ENCODE measurements at regions not wholly inside any gene's neighbourhood (a gene's known extent, or its start where the extent isn't known, plus 50 kb on each side); places are given as distances from the start of the nearest gene placed in this dataset.

GRCh38 chr11:92735039-92735438 lies 234.4 kb upstream of the MTNR1B start:
- Histone ChIP-seq H3K27me3 (replicated peaks in 2 of 5; ENCODE audit: control insufficient read depth in 4 of 5, insufficient read depth in 5 of 5, low read length in 4 of 5) (no peaks in the 10 kb centered on the region), H3K4me3 (ENCODE audit: control insufficient read depth in 1 of 7, extremely low read depth in 1 of 7, insufficient read depth in 4 of 7, low read depth in 2 of 7, low read length in 6 of 7) (no peak overlapping the region), H3K4me1 (ENCODE audit: control extremely low read depth in 1 of 4, control insufficient read depth in 4 of 4, insufficient read depth in 4 of 4, low read length in 3 of 4) (no peaks in the 10 kb centered on the region), H3K36me3 (ENCODE audit: control insufficient read depth in 4 of 4, insufficient read depth in 4 of 4, low read length in 3 of 4) (no peaks in the 10 kb centered on the region), H3K9me3 (ENCODE audit: control extremely low read depth in 1 of 5, control insufficient read depth in 4 of 5, insufficient read depth in 2 of 5, low read depth in 1 of 5, low read length in 4 of 5) (no peaks in the 10 kb centered on the region), H3K27ac (ENCODE audit: insufficient read depth in 1 of 2, low read depth in 1 of 2, low read length in 2 of 2, poor library complexity in 1 of 2, severe bottlenecking in 2 of 2) (no peak overlapping the region)
- WGBS (ENCODE audit: insufficient coverage): 70% methylated on average over 1 of the region's 1 CpG
- ChIA-PET CTCF (interaction anchor here (0.6 to 2.3 kb wide), 7 partner anchors 10 to 151 kb away, joined by 3 to 30 read pairs (median 5); no protein-coding TSS in a partner anchor), POLR2A (no interaction called here)
- DNase-seq: peak; percentile 28 to 39 (median 39)

GRCh38 chr11:92738276-92738675 lies 231.2 kb upstream of the MTNR1B start:
- CTCF ChIA-PET: interaction anchor here (1.0 to 2.2 kb wide), 5 partner anchors 12 to 148 kb away, joined by 3 to 8 read pairs (median 3); no protein-coding TSS in a partner anchor

GRCh38 chr11:92739041-92739440 lies 230.4 kb upstream of the MTNR1B start:
- Histone ChIP-seq H3K27me3 (replicated peaks in 2 of 5; ENCODE audit: control insufficient read depth in 4 of 5, insufficient read depth in 5 of 5, low read length in 4 of 5) (no peaks in the 10 kb centered on the region), H3K4me3 (ENCODE audit: control insufficient read depth in 1 of 7, extremely low read depth in 1 of 7, insufficient read depth in 4 of 7, low read depth in 2 of 7, low read length in 6 of 7) (no peak overlapping the region), H3K9me3 (ENCODE audit: control extremely low read depth in 1 of 5, control insufficient read depth in 4 of 5, insufficient read depth in 2 of 5, low read depth in 1 of 5, low read length in 4 of 5) (no peaks in the 10 kb centered on the region), H3K36me3 (ENCODE audit: control insufficient read depth in 4 of 4, insufficient read depth in 4 of 4, low read length in 3 of 4) (no peaks in the 10 kb centered on the region), H3K27ac (ENCODE audit: insufficient read depth in 1 of 2, low read depth in 1 of 2, low read length in 2 of 2, poor library complexity in 1 of 2, severe bottlenecking in 2 of 2) (no peak overlapping the region), H3K4me1 (ENCODE audit: control extremely low read depth in 1 of 4, control insufficient read depth in 4 of 4, insufficient read depth in 4 of 4, low read length in 3 of 4) (no peaks in the 10 kb centered on the region)
- no peak for DNase-seq
- POLR2A ChIA-PET: no interaction called here
- CTCF ChIA-PET: interaction anchor here (1.0 to 2.2 kb wide), 4 partner anchors 13 to 148 kb away, joined by 3 to 8 read pairs (median 4); no protein-coding TSS in a partner anchor

More at GRCh38 chr11:92738276-92738675, 231.2 kb upstream of the MTNR1B start:
- no peaks in the 10 kb centered on the region for H3K9me3 ChIP-seq (ENCODE audit: control extremely low read depth in 1 of 5, control insufficient read depth in 4 of 5, insufficient read depth in 2 of 5, low read depth in 1 of 5, low read length in 4 of 5)
- no peaks in the 10 kb centered on the region for H3K36me3 ChIP-seq (ENCODE audit: control insufficient read depth in 4 of 4, insufficient read depth in 4 of 4, low read length in 3 of 4)
- no peaks in the 10 kb centered on the region for H3K4me1 ChIP-seq (ENCODE audit: control extremely low read depth in 1 of 4, control insufficient read depth in 4 of 4, insufficient read depth in 4 of 4, low read length in 3 of 4)
- no peak overlapping the region for H3K27ac ChIP-seq (ENCODE audit: insufficient read depth in 1 of 2, low read depth in 1 of 2, low read length in 2 of 2, poor library complexity in 1 of 2, severe bottlenecking in 2 of 2)
- no peak for DNase-seq
- WGBS (ENCODE audit: insufficient coverage): 100% methylated on average over 2 of the region's 4 CpGs
- POLR2A ChIA-PET: no interaction called here
- no peak overlapping the region for H3K4me3 ChIP-seq (ENCODE audit: control insufficient read depth in 1 of 7, extremely low read depth in 1 of 7, insufficient read depth in 4 of 7, low read depth in 2 of 7, low read length in 6 of 7)
- no peaks in the 10 kb centered on the region for H3K27me3 ChIP-seq (replicated peaks in 2 of 5; ENCODE audit: control insufficient read depth in 4 of 5, insufficient read depth in 5 of 5, low read length in 4 of 5)

- H3K27ac ChIP-seq (ENCODE audit: insufficient read depth in 1 of 2, low read depth in 1 of 2, low read length in 2 of 2, poor library complexity in 1 of 2, severe bottlenecking in 2 of 2): no peak overlapping the region
- no peak for DNase-seq
- WGBS (ENCODE audit: insufficient coverage): 100% methylated on average over 1 of the region's 2 CpGs
- no peaks in the 10 kb centered on the region for H3K9me3 ChIP-seq (ENCODE audit: control extremely low read depth in 1 of 5, control insufficient read depth in 4 of 5, insufficient read depth in 2 of 5, low read depth in 1 of 5, low read length in 4 of 5)
- H3K27me3 ChIP-seq (replicated peaks in 2 of 5; ENCODE audit: control insufficient read depth in 4 of 5, insufficient read depth in 5 of 5, low read length in 4 of 5): no peaks in the 10 kb centered on the region
- ChIA-PET CTCF (interaction anchor here (1.0 to 2.2 kb wide), 4 partner anchors 13 to 147 kb away, joined by 3 to 8 read pairs (median 4); no protein-coding TSS in a partner anchor), POLR2A (no interaction called here)
- H3K36me3 ChIP-seq (ENCODE audit: control insufficient read depth in 4 of 4, insufficient read depth in 4 of 4, low read length in 3 of 4): no peaks in the 10 kb centered on the region
- no peaks in the 10 kb centered on the region for H3K4me1 ChIP-seq (ENCODE audit: control extremely low read depth in 1 of 4, control insufficient read depth in 4 of 4, insufficient read depth in 4 of 4, low read length in 3 of 4)
- H3K4me3 ChIP-seq (ENCODE audit: control insufficient read depth in 1 of 7, extremely low read depth in 1 of 7, insufficient read depth in 4 of 7, low read depth in 2 of 7, low read length in 6 of 7): no peak overlapping the region
These were observed 230.0 kb upstream of the MTNR1B start for GRCh38 chr11:92739491-92739890.

GRCh38 chr11:92740276-92740675 lies 229.2 kb upstream of the MTNR1B start:
- no CpG with 5 or more reads among the region's 2 CpGs for WGBS (ENCODE audit: insufficient coverage)
- CTCF ChIA-PET: interaction anchor here (1.0 to 2.2 kb wide), 2 partner anchors 23 to 146 kb away, joined by 3 to 8 read pairs; no protein-coding TSS in a partner anchor
- Histone ChIP-seq H3K36me3 (ENCODE audit: control insufficient read depth in 4 of 4, insufficient read depth in 4 of 4, low read length in 3 of 4) (no peaks in the 10 kb centered on the region), H3K27ac (ENCODE audit: insufficient read depth in 1 of 2, low read depth in 1 of 2, low read length in 2 of 2, poor library complexity in 1 of 2, severe bottlenecking in 2 of 2) (no peak overlapping the region), H3K4me1 (ENCODE audit: control extremely low read depth in 1 of 4, control insufficient read depth in 4 of 4, insufficient read depth in 4 of 4, low read length in 3 of 4) (no peaks in the 10 kb centered on the region), H3K27me3 (replicated peaks in 2 of 5; ENCODE audit: control insufficient read depth in 4 of 5, insufficient read depth in 5 of 5, low read length in 4 of 5) (no peaks in the 10 kb centered on the region), H3K4me3 (ENCODE audit: control insufficient read depth in 1 of 7, extremely low read depth in 1 of 7, insufficient read depth in 4 of 7, low read depth in 2 of 7, low read length in 6 of 7) (no peak overlapping the region), H3K9me3 (ENCODE audit: control extremely low read depth in 1 of 5, control insufficient read depth in 4 of 5, insufficient read depth in 2 of 5, low read depth in 1 of 5, low read length in 4 of 5) (no peaks in the 10 kb centered on the region)
- DNase-seq: no peak
- POLR2A ChIA-PET: no interaction called here

GRCh38 chr11:92744929-92745585 lies 224.4 kb upstream of the MTNR1B start:
- H3K9me3 ChIP-seq (ENCODE audit: control extremely low read depth in 1 of 5, control insufficient read depth in 4 of 5, insufficient read depth in 2 of 5, low read depth in 1 of 5, low read length in 4 of 5): peaks cover 0 to 3% (median 0%) of the 10 kb centered on the region in 5 experiments
- ChIA-PET POLR2A (no interaction called here), CTCF (interaction anchor here (0.9 kb wide), 1 partner anchor 61 kb away, joined by 4 read pairs; no protein-coding TSS in a partner anchor)
- no peak overlapping the region for H3K27ac ChIP-seq (ENCODE audit: insufficient read depth in 1 of 2, low read depth in 1 of 2, low read length in 2 of 2, poor library complexity in 1 of 2, severe bottlenecking in 2 of 2)
- H3K36me3 ChIP-seq (ENCODE audit: control insufficient read depth in 4 of 4, insufficient read depth in 4 of 4, low read length in 3 of 4): no peaks in the 10 kb centered on the region
- no peaks in the 10 kb centered on the region for H3K4me1 ChIP-seq (ENCODE audit: control extremely low read depth in 1 of 4, control insufficient read depth in 4 of 4, insufficient read depth in 4 of 4, low read length in 3 of 4)
- H3K4me3 ChIP-seq (ENCODE audit: control insufficient read depth in 1 of 7, extremely low read depth in 1 of 7, insufficient read depth in 4 of 7, low read depth in 2 of 7, low read length in 6 of 7): no peak overlapping the region
- no peaks in the 10 kb centered on the region for H3K27me3 ChIP-seq (replicated peaks in 2 of 5; ENCODE audit: control insufficient read depth in 4 of 5, insufficient read depth in 5 of 5, low read length in 4 of 5)
- 100% methylated on average over 4 of the region's 4 CpGs for WGBS (ENCODE audit: insufficient coverage)
- no peak for DNase-seq

- ChIA-PET CTCF (interaction anchor here (1.5 kb wide), 1 partner anchor 15 kb away, joined by 5 read pairs; no protein-coding TSS in a partner anchor), POLR2A (no interaction called here)
- Histone ChIP-seq H3K9me3 (ENCODE audit: control extremely low read depth in 1 of 5, control insufficient read depth in 4 of 5, insufficient read depth in 2 of 5, low read depth in 1 of 5, low read length in 4 of 5) (peaks cover 0 to 3% (median 0%) of the 10 kb centered on the region in 5 experiments), H3K27me3 (replicated peaks in 2 of 5; ENCODE audit: control insufficient read depth in 4 of 5, insufficient read depth in 5 of 5, low read length in 4 of 5) (no peaks in the 10 kb centered on the region), H3K4me1 (ENCODE audit: control extremely low read depth in 1 of 4, control insufficient read depth in 4 of 4, insufficient read depth in 4 of 4, low read length in 3 of 4) (no peaks in the 10 kb centered on the region), H3K27ac (ENCODE audit: insufficient read depth in 1 of 2, low read depth in 1 of 2, low read length in 2 of 2, poor library complexity in 1 of 2, severe bottlenecking in 2 of 2) (no peak overlapping the region), H3K36me3 (ENCODE audit: control insufficient read depth in 4 of 4, insufficient read depth in 4 of 4, low read length in 3 of 4) (no peaks in the 10 kb centered on the region), H3K4me3 (ENCODE audit: control insufficient read depth in 1 of 7, extremely low read depth in 1 of 7, insufficient read depth in 4 of 7, low read depth in 2 of 7, low read length in 6 of 7) (no peak overlapping the region)
- no peak for DNase-seq
- WGBS (ENCODE audit: insufficient coverage): 92% methylated on average over 4 of the region's 5 CpGs
These were observed 218.7 kb upstream of the MTNR1B start for GRCh38 chr11:92750794-92751193.
